Glutamatergic neuron (in vitro differentiated cells): ENCODE measurements at regions not wholly inside any gene's neighbourhood (a gene's known extent, or its start where the extent isn't known, plus 50 kb on each side); places are given as distances from the start of the nearest gene placed in this dataset.

Experiments
- DNase-seq: peaks from one replicate; pipeline ENCODE4 v3.0.0; 2022
- H3K27ac Mint-ChIP-seq: one replicate; pipeline ENCODE4 v1.8.0; 2020; ENCODE audit warnings: mild to moderate bottlenecking, mixed read lengths, inconsistent platforms; ENCODE audit not compliant: unreplicated experiment
- H3K27me3 Mint-ChIP-seq: one replicate; pipeline ENCODE4 v1.8.0; 2020; ENCODE audit warnings: mild to moderate bottlenecking, moderate library complexity, mixed read lengths, inconsistent platforms; ENCODE audit not compliant: unreplicated experiment
- H3K36me3 Mint-ChIP-seq: one replicate; pipeline ENCODE4 v1.8.0; 2020; ENCODE audit warnings: mild to moderate bottlenecking, mixed read lengths, inconsistent platforms; ENCODE audit not compliant: unreplicated experiment
- H3K4me1 Mint-ChIP-seq: one replicate; pipeline ENCODE4 v1.8.0; 2020; ENCODE audit warnings: mild to moderate bottlenecking, low read depth, mixed read lengths, inconsistent platforms; ENCODE audit not compliant: unreplicated experiment
- H3K4me3 Mint-ChIP-seq: one replicate; pipeline ENCODE4 v1.8.0; 2020; ENCODE audit warnings: mild to moderate bottlenecking, mixed read lengths, inconsistent platforms; ENCODE audit not compliant: unreplicated experiment
- H3K9me3 Mint-ChIP-seq: one replicate; pipeline ENCODE4 v1.8.0; 2020; ENCODE audit warnings: mild to moderate bottlenecking, moderate library complexity, mixed read lengths, inconsistent platforms; ENCODE audit not compliant: unreplicated experiment
- CTCF ChIP-seq: fragments of 200-600 bp; sonication (generic); IDR thresholded peaks from one replicate; pipeline ENCODE4 v1.5.0; 2021; ENCODE audit not compliant: partially characterized antibody, unreplicated experiment

GRCh38 chr10:106520698-106521097, 643.8 kb downstream of the SORCS1 start:
- no peaks in the 10 kb centered on the region for H3K4me1 Mint-ChIP-seq
- H3K27ac Mint-ChIP-seq: no peak overlapping the region
- H3K36me3 Mint-ChIP-seq: no peaks in the 10 kb centered on the region
- H3K27me3 Mint-ChIP-seq: no peaks in the 10 kb centered on the region
- H3K9me3 Mint-ChIP-seq: peaks cover 2% of the 10 kb centered on the region
- no peak for DNase-seq
- no peak for TF ChIP-seq CTCF
- no peak overlapping the region for H3K4me3 Mint-ChIP-seq

GRCh38 chr10:106519376-106520030, 645.0 kb downstream of the SORCS1 start:
- no peak overlapping the region for H3K27ac Mint-ChIP-seq
- no peak overlapping the region for H3K4me3 Mint-ChIP-seq
- no peaks in the 10 kb centered on the region for H3K36me3 Mint-ChIP-seq
- no peaks in the 10 kb centered on the region for H3K4me1 Mint-ChIP-seq
- no peaks in the 10 kb centered on the region for H3K27me3 Mint-ChIP-seq
- peaks cover 2% of the 10 kb centered on the region for H3K9me3 Mint-ChIP-seq
- no peak for DNase-seq
- TF ChIP-seq CTCF: no peak

GRCh38 chr10:106515206-106515790, 649.2 kb downstream of the SORCS1 start:
- H3K9me3 Mint-ChIP-seq: peaks cover 2% of the 10 kb centered on the region
- no peak for DNase-seq
- TF ChIP-seq CTCF: no peak
- H3K36me3 Mint-ChIP-seq: no peaks in the 10 kb centered on the region
- H3K27ac Mint-ChIP-seq: no peak overlapping the region
- H3K27me3 Mint-ChIP-seq: no peaks in the 10 kb centered on the region
- H3K4me3 Mint-ChIP-seq: no peak overlapping the region
- peaks cover 5% of the 10 kb centered on the region for H3K4me1 Mint-ChIP-seq

- TF ChIP-seq CTCF: no peak
- no peak overlapping the region for H3K4me3 Mint-ChIP-seq
- no peak for DNase-seq
Measured at GRCh38 chr10:106513352-106513771, 651.1 kb downstream of the SORCS1 start.

GRCh38 chr10:106511917-106512316, 652.6 kb downstream of the SORCS1 start:
- peaks cover 5% of the 10 kb centered on the region for H3K4me1 Mint-ChIP-seq
- no peak for TF ChIP-seq CTCF
- peaks cover 2% of the 10 kb centered on the region for H3K9me3 Mint-ChIP-seq
- no peak overlapping the region for H3K4me3 Mint-ChIP-seq
- H3K27ac Mint-ChIP-seq: no peak overlapping the region
- DNase-seq: no peak
- H3K36me3 Mint-ChIP-seq: no peaks in the 10 kb centered on the region
- H3K27me3 Mint-ChIP-seq: no peaks in the 10 kb centered on the region

More at GRCh38 chr10:106513352-106513771, 651.1 kb downstream of the SORCS1 start:
- no peaks in the 10 kb centered on the region for H3K36me3 Mint-ChIP-seq
- H3K27ac Mint-ChIP-seq: no peak overlapping the region
- peaks cover 2% of the 10 kb centered on the region for H3K9me3 Mint-ChIP-seq
- H3K27me3 Mint-ChIP-seq: no peaks in the 10 kb centered on the region
- H3K4me1 Mint-ChIP-seq: peaks cover 5% of the 10 kb centered on the region
